Muscle of arm (tissue), 1 donor: ENCODE measurements at regions not wholly inside any gene's neighbourhood (a gene's known extent, or its start where the extent isn't known, plus 50 kb on each side); places are given as distances from the start of the nearest gene placed in this dataset.
A peak's percentile ranks its signal among the peaks of the same experiment; 100 is the strongest.

ENCODE experiments used
- DNase-seq: peaks from one replicate; pipeline ENCODE4 v3.0.0-alpha.2; 2013

DNA sequence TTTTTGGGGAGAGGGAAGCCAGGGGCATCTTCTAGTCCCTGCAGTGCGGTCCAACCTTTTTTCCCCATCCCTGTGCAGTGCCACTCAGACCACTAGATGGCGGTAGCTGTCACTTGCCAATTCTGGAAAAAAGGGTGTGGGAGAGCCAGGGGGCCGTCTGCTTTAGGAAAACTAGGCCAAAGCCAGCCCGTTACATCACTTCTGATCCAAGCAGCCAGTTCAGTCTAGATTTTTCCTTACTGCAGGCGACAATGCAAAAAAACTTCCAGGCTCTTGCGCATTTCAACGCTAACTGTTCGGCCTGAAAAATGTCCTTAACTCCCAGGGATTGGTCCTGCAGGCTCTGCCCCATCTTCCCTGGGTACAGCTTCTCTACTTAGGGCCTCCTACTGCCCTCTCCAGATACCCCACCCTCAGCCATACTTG, 69.2 kb upstream of the CES5A start:
- peak; percentile 86 for DNase-seq

DNA sequence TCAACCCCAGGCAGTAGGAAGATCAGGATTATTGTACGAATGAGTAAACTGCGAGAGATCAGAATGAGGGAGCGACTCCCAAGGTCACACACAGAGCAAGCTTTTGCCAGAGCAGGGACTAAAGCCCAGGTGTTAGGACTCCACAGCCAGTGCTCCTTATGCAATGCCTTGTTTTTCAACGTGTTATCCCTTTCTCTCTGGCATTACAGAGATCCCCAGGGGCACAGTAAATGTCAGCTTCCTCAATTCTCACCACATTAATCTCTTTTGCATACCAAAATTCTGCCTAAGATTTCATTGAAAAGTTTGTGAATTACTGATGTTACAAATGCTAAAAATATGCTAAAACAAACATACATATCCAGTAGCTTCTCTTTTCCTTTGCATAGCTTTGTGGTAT, 68.1 kb upstream of the CES5A start:
- DNase-seq: no peak

DNA sequence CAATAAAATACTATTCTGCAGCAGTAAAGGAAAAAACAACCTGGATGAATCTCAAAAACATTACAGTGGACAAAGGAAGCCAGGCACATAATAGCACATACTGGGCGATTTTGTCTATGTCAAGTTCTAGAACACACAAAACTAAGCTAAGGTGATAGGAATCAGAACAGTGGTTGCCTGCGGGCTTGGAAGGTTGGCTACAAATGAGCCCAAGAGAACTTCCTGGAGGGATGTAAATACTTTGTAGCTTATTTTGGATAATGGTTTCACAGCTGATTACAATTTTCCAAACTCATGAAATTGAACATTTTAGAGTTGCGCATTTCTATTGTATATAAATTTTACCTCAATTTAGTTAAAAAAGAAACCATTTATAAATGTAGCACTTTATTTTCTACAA, 67.6 kb upstream of the CES5A start:
- DNase-seq: no peak

DNA sequence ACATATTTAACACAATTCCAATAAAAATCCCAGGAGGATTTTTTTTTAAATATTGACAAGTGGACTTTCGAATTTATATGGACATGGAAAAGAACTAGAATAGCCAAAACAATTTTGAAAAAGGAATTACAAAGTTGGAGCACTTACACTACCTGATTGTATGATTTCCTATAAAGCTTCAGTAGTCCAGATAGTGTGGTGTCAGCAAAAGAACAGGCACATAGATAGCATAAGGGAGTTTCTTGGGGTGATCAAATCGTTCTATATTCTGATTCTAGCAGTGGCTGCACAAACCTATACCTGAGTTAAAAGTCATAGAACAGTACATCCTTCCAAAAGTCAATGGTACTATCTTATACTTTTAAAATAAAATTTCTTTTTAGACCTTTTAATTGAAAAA, 66.4 kb upstream of the CES5A start:
- DNase-seq: no peak

DNA sequence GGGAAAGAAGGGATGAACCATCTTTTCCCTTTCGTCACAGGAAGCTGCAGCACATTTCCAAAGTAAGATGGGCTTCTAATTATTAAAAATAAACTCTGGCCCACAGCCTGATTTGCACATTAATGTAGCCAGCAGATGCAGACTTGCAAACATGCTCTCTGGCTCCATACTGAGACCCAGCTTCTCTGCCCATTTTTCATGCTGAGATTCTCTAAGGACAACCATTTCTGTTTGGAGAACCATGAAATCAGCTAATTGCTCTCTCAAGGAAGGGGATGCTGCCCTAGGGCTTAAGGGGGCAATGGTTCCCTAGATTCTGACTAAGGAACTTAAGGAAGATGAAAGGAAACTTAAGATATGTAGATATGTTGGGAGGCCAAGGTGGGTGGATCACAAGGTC, 63.0 kb upstream of the CES5A start:
- no peak for DNase-seq

DNA sequence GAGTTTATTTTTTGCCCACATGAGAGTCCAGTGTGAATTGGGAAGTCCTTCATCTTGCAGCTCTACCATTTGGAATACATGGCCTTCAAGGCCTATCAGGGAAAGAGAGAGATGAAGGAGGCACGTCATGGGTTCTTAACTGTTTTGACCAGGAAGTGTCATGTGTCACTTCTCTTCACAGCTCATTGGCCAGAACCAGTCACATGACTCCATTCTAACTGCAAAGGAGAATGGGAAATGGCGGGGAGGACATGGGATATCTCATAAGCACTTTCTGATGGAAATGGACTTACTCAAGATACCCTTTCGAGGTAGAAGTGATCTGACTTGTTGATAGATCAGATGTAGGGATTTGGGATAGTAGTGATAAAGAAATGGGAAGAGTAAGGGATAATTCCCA, 57.9 kb upstream of the CES5A start:
- DNase-seq: no peak

DNA sequence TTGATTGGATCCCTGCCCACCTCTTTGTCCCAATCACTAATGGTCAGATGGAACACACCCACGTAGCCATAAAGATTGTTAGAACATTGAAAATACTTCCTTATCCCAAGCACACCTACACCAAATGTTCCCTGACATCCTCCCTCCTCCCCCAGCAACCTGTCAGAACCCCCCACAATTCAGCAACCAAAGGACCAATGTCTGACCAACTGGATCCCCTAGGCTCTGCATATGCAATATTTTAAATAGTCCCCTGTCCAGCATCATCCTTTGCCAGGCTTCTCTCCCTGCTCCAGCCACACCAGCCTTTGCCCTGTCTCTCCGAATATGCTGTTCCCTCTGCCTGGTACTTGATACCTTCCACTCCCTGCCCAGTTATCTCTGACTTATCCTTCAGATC, 54.9 kb upstream of the CES5A start:
- no peak for DNase-seq

DNA sequence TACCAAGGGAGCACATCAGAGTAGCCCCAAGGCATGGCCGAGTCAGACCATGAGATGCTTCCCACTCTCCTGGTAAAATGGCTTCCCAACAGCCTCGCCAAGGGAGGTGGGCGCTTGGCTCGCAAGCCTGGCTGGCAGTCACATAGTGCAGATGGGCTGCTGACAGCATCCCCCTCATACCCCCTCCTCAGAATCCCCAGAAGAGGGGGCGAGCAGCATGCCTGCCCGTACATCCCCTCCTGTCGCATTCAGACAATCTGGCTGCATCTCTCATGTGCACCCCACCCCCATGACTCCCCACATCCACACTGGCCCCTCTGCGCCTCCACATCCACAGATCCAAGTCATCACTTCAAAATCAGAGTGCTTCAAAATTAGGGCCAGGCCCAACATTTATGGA, 54.0 kb upstream of the CES5A start:
- no peak for DNase-seq

DNA sequence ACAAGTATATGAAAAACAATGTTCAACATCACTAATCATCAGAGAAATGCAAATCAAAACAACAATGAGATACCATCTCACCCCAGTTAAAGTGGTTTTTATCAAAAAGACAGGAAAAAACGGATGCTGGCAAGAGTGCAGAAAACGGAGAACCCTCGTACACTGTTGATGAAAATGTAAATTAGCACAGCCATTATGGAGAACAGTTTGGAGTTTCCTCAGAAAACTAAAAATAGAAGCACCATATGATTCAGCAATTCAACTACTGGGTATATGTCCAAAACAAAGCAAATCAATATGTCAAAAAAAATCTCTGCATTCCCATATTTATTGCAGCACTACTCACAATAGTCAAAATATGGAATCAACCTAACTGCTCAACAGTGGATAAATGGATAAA, 50.1 kb upstream of the CES5A start:
- no peak for DNase-seq
